Brain pericyte (primary cell): ENCODE measurements at regions not wholly inside any gene's neighbourhood (a gene's known extent, or its start where the extent isn't known, plus 50 kb on each side); places are given as distances from the start of the nearest gene placed in this dataset.

Experiments used
- DNase-seq: peaks from one replicate; pipeline ENCODE4 v3.0.0-alpha.2; 2012; ENCODE audit warnings: low read depth, low spot score

DNA sequence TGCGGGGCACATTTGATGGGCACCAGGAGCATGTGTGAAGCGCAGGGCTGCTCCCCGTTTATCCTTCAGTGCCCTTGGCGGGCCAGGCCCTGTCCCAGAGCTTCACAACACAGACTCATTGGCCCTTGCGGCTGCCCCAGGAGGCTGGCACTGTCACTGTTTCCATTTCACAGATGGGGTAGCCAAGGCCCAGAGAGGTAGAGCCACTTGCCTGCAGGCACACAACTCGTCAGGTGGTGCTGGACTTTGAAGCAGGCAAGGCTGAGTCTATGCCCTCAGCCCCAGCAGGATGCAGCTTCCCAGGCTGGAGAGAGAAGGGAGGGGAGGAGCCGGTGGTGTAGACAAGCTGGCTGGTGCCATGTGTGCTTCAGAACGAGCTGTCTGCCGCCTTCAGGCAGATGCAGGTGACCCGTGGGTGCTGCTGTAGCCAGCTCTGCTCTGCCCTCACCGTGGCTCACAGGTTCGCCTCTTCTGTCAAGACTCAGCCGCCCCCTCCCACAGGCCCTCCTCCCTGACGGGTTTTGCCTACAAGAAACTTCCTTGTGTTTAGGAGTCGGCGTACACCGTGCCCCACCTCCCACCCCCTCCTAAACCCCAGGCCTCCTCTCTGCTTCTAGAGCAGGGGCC, 232.3 kb upstream of the CIBAR2 start:
- DNase-seq = no peak

DNA sequence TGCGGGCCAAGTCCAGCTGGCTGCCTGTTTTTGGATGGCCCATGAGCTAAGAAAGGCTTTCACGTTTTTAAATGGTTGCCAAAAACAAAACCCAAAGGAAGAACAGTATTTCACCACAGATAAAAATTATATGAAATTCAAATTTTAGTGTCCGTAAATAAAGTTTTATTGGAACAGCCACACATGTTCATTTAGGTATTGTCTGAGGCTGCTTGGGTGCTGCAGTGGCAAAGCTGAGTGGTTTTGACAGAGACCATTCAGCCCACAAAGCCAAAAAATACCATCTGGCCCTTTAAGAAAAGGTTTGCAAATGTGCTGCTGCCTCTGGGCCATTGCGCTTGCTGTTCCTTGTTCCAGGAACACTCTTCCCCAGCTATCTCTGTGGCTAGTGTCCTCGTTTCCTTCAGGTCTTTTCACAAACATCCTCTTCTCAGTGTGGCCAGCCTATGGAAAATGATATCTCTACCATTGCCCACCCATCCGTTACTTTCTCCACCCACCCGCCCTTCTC, 232.9 kb upstream of the CIBAR2 start:
- DNase-seq = no peak

DNA sequence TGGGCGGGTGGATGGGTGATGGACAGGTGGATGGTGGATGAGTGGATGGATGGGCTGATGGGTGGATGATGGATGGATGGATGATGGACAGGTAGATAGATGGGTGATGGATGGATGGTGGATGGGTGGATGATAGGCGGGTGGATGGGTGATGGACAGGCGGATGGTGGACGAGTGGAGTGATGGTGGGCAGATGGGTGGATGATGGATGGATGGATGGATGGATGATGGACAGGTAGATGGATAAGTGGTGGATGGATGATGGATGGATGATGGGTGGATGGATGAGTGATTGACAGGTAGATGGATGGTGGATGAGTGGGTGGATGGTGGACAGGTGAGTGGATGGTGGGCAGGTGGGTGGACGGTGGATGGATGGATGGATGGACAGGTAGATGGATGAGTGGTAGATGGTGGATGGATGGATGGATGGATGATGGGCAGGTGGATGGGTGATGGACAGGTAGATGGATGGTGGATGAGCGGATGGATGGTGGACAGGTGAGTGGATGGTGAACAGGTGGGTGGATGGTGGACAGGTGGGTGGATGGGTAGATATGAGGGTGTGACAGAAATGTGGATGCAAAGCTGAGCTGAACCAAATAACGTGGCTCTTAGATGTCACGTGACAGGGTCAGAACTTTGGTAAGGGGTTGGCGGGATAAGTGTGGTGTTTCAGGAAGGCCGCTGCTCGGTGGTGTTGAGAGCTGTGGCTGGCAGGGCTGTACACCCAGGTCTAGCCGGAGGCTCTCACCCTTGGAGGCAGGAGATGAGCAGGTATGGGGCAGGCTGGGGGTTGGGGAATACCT, 234.3 kb upstream of the CIBAR2 start:
- no peak for DNase-seq

DNA sequence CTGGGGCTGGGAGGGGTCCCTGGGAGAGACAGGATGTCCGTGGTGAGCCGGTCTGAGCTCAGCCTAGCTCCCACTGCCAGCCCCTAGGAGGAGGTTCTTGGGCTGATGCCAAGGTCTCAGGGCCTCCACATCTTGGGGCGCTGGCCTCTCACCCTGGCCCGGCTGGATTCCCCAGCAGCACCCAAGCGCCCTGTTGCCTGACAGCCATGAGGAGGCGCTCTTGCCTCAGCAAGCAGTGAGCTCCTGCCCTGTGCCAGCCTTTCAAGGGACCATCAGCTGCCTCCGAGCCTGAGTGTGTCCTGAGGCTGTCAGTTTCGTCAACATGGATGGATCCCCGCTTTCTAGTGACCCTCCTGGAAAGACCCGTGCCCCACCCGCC, 234.9 kb upstream of the CIBAR2 start:
- no peak for DNase-seq

DNA sequence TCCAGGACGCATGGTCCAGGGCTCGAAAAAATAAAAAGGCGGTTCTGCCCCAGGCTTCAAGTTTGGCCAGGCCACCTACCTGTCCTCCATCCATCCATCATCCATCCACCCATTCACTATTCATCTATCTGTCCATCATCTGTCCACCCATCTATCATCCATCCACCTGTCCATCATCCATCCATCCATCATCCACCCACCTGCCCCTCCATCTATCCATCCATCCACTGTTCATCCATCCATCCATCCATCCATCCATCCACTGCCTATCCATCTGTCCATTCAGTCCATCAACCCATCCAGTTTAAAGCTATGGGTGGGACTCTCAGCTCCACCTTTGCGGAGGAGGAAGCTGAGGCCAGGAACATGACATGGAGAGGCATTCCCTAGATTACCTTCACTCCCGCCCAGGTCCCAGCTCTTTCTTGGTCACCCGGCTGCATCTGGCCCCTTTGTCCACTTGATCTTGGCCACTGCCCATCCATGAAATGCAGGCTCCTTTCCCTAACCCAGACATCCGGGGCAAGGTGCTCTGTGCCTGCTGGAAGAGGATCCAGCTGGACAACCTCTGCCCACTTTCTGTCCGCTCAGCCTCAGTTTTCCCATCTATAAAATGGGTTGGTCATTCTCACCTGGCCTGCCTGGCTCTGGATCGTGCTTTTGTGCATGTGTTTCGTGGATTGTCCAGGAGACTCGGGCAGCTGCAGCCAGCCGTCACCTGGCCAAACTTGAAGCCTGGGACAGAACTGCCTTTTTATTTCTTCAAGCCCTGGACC, 236.0 kb upstream of the CIBAR2 start:
- DNase-seq = no peak

DNA sequence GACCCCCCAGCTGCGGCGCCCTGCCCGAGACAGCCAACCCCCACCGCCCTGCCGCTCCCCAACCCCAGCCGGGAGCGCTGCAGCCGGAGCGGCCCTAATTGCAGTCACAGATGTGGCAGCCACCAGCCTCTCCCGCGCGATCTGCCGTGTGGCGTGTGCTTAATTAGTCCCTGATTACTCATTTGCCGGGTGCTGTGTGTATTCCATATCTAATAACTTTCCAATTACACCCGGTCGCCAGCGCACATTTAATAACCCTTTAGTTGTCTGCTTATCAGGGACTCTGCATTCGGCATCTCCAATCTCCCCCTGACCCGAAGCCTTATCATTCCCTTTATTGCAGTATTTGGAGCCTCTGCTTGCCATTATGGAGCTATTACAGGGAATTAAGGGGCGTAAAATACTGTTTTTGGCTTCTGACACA, 236.7 kb upstream of the CIBAR2 start:
- DNase-seq = no peak

DNA sequence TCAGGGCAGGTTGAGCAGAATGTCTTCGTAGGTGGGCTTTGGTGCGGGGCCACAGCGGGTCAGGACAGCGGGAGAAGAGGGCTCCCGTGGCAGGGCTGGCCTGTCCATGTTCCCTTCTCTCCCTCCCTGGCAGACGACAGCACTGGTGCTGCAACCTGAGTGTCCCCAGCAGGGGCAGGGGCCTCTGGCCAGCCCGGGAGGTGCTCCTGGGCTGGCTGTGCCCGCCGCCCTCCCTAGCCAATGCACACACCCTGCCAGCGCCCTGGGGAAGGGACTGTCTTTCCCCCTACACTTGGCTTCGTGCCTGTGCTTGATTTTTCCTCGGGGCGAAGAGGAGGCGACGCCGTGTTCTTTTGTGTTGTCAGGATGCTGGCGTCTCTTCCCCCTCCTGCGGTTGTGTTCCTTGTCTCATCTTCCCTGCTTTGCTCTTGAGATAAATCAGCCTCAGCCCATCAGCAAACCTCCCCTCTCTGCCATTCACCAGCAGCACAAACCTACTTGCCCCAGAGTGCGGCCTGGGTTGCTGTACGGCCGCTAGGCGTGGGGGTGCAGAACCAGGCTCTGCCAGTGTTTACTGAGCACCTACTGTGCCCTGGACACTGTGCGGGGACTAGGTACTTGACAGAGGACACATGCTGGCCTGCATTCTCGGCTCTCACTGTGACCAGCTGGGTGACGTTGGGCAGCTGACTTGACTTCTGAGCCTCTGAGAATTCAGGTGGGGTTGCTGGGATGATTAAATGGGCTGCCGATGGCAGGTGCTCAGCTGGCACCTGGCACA, 237.3 kb upstream of the CIBAR2 start:
- DNase-seq = no peak

DNA sequence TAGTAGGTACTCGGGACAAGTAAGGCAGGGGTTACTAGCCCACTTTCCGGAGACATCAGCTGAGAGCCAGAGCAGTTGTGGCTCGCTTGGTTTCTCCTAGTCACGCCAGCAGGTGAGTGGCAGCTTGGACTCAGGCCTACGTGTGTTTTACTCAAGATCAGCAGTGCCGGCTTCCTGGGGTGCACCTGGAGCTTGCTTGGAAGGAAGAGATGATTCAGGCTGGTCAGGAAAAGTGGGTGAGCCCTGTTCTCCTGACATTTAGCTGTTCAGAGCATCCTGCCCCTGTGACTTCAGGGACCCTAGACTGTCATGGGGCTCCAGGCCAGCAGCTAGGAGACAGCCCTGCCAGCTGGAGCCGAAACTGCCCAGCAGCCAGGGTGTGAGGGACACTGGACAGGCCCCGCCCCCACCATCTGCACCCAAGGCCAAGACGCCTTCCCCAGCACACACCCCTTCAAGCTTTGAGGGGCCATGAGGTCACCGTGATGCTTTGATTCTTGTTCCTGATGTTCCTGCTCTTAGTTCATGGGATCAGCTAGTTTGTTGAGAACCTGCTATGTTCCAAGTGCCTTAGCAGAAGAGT, 238.0 kb upstream of the CIBAR2 start:
- no peak for DNase-seq

DNA sequence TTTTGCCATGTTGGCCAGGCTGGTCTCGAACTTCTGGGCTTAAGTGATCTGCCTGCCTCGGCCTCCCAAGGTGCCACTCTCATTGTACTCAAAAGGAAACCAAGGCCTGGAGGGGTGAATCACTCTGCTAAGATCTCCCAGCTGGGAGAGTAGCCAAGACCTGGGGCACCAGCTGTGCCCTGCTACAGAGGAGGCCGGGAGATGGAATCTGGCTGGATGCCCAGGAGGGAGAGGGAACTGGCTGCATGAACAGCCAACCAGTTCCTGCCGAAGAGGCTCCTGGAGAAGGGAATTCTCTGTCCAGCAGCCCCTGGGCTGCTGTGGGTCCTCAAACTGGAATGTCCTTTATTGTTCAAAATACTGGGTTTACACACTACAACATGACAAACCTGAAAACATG, 238.7 kb upstream of the CIBAR2 start:
- DNase-seq = peak; percentile 95

DNA sequence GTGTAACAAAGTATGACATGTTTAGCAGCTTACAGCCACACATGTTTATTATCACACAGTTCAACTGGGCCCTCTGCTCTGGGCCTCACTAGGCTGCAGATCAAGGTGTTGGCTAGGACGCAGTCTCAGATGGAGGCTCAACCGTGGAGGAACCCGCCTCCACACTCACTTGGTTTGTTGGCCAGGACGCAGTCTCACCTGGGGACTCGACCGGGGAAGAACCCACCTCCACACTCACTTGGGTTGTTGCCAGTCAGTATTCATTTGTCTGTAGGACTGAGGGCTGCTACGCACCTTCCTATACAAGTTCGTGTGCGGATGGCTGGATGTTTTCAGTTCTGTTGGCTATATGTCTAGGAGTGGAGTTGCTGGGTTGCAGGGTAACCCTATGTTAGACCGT, 240.7 kb upstream of the CIBAR2 start:
- DNase-seq = no peak

DNA sequence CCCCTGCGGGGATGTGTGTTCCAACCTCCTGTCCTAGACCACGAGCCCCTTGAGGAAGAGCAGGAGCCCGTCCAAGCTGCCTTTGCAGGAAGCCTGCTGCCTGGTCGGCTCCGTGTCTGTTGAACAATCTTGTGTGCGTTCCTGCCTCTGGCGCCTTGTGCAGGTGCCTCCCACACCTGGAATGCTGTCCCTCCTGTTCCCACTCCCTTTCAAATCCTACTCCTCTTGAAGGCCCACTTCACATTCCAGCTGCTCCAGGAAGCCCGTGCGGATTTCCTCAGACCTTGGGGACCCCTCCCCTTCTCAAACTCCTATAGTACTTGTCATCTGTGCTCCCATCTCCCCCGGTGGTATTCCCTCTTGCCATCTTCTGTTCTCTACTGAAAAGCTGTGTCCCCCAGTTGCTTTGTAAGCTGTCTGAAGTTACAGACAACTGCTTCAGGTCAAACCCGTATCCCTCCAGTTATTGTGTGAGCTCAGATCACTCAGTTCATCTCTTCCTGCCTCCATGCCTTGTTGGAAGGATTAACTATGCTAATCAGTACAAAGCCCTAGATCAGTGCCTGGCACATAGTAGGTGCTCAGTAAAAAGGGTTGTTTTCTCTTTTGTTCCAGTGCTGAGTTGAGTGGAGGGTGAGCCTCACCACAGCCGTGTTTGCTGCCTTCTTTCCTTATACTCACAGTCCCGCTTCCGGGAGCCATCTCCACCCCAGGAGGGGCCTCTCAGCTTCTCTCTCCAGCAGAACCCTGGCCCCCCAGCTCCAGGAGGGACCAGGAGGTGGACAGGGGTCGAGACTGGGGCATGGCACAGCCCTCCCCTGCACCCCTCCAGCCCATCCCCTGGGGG, 241.8 kb upstream of the CIBAR2 start:
- DNase-seq = no peak

DNA sequence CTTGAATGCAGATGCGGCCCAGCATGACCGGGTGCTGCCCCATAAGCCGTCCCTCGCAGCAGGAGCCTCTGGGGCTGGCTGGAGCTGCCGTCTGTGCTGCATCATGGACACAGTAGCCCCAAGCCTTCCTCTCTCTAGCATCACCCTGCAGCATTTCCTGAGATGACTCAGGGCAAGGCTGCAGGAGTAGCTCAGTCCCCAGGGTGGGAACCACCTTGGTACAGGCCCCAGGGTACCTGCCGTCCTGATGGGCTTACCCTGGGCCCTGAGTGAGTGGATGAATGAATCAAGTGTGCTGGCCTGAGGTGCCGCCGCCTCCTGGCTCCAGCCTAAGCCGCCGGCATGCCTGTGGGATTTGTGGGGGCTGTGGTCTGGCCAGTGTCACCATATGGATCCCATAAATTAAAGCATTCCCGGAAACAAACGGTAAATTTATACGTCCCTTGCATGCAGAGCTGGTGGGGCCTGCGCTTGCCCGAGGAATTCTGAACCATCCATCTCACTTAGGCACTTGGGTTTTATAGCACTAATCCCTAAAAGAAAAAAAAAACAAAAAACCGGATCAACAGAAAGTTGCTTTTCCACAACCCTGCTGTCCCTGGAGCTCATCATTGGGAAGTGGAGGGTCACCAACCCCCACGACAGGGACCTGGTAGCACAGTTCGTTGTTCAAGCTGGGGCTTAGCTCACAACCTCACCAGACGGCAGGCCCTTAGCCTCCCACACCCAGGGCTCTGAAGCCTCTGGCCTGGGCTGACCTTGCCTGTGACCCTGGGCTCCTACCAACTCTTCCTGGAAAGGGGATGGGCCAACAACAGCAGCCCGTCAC, 242.6 kb upstream of the CIBAR2 start:
- peak; percentile 67 for DNase-seq

DNA sequence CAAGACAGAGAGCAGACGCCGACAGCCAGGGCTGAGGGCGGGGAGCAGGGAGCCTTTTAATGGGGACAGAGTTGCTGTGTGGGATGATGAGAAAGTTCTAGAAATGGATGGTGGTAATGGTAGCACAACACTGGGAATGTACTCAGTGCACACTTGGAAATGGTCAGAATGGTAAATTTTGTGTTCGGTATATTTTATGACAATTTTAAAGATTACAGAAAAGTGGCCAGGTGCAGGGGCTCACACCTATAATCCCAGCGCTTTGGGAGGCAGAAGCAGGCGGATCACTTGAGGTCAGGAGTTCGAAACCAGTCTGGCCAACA, 243.2 kb upstream of the CIBAR2 start:
- DNase-seq = no peak

DNA sequence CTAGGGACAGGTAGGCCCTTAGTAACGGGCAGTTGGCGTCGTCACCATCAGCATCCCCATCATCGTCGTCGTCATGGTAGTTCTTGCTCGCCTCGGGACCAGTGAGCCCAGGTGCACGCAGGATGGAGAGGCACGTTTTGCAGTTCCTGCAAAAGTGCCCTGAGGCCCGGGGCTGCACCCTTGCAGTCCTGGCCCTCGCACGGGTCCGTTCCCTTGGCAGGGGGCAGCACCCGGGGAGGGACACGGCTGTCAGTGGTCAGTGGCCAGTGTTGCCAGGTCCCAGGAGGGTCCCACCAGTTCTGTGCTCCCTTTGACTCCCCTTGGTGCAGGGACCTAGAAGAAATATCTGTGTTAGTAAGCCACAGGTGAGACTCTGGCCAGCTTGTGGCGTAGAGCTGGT, 243.9 kb upstream of the CIBAR2 start:
- DNase-seq = no peak

DNA sequence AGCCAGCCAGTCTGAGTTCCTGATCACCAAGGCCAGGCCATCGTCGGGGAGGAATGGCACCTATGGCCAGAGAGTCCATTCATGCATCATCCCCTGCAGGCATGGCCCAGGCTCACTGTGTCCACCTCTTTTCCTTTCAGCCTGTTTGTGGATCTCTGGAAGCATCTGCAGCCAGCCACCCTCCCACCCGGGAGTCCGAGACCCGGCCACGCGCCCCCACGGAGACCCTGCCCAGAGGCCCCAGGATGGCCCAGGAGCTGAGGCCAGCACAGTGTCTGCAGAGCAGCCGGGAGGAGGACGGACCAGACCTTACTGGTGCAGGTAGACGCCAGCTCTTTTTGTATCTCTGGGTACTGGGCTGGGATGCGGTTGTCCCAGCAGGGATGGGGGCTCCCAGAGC, 245.1 kb upstream of the CIBAR2 start:
- no peak for DNase-seq

DNA sequence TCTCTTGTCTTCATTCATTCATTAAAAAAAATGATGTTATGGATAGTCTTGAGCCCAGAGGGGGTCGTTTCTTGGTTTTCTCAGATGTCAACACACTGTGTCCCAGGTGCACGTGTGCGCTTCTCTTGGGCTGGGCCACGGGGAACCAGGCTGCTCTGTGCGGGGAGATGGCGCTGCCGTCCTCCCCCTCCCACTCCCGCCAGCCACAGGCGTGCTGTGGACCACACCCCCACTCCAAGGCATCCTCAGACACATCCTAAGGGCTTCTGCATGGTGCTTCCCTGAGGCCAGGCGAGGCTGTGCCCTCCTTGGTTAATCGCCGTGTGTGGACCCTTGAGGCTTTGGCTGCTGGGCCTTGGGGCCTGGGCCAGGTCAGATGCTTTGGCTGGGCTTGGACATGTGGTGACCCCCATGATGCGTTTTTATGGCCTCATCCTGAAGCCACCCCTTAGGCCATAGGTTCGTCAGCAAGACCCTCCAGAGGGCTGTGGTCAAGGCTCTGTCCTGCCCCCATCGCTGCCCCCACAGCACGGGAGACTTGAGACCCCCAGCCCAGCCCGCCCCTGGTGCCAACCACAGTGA, 245.7 kb upstream of the CIBAR2 start:
- DNase-seq = no peak

DNA sequence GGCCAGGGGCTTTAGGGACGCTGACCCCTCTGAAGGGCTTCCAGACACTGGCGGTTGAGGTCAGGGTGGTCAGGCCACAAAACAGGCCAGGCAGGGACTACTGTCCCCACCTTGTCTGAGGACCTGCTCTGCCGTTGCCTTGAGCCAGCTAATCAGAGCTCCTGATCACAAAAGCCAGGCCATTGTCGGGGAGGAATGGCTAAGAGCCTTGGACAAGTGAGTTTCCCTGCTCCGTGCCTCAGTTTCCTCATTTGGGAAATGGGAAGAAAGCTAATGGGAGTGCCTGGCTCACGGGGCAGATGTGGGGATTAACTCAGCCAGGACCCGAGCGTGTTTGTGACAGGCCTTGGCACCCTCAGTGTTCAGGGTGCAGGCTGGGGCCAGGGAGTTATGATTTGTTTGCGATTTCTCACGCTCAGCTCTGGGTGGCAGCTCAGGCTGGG, 246.5 kb upstream of the CIBAR2 start:
- no peak for DNase-seq

DNA sequence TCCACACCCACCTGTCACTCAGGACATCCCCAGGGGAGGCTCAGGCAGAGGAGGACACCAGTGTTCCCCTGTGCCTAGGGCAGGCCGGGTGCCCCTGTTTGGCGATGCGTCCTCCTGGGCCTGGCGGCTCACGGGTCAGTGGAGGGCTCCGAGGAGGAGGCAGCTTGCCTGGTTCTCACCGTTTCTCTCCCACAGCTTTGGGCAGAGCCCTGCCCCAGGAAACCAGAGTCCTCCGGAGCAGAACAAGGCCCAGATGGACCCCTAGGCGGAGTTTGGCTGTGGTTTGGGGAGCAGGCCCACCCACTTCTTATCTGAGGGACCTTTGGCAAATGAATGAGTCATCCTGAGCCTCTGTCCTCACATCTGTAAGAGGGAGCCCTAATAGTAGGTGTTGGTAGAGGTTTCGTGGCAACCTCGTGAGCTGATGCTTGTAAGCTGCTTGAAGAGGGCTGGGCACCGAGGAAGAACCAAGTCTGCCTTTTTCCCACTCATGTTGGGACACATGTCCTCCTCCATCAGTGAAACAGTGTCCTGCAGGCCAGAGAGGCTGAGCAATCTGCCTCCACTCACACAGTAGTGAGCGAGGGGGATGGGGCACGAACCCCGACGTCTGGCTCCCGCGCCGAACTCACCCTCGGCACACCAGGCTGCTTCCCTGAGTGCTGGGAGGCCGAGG, 247.0 kb upstream of the CIBAR2 start:
- DNase-seq = no peak
